ENCODE measurements at regions not wholly inside any gene's neighbourhood (a gene's known extent, or its start where the extent isn't known, plus 50 kb on each side); places are given as distances from the start of the nearest gene placed in this dataset.

DNA sequence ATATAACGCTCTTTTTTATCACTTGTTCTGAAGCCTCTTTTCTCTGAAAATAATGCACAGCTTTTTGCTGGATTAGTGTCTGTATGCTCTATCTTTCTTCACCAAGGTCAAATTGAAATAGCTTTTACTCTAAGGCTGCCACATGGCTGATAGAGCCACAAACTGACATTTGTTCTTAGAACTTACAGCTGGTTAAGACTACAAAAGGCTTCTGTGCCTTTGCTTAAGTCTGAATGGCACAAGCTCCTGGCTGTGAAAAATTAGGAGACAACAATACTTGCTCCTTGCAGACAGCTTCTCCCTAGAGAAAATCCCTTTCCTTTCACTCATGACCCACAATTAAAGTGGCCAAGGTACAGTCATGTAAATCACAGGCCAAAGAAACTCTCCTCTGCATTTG lies 515.3 kb downstream of the DSC3 start:
- Histone ChIP-seq H3K27me3 (ENCODE audit: insufficient read depth, poor library complexity, severe bottlenecking) (no peaks in the 10 kb centered on the region), H3K27ac (replicated peaks) (no peak overlapping the region), H3K4me3 (replicated peaks; ENCODE audit: insufficient read depth, low read length) (no peak overlapping the region)
- DNase-seq (ENCODE audit: low read depth in 1 of 2, low spot score in 1 of 2): no peak
- no peak for TF ChIP-seq SPI1 (IDR thresholded peaks at IDR 0.05; ENCODE audit: borderline replicate concordance, low read depth)
- TF ChIP-seq, protein P1, sequence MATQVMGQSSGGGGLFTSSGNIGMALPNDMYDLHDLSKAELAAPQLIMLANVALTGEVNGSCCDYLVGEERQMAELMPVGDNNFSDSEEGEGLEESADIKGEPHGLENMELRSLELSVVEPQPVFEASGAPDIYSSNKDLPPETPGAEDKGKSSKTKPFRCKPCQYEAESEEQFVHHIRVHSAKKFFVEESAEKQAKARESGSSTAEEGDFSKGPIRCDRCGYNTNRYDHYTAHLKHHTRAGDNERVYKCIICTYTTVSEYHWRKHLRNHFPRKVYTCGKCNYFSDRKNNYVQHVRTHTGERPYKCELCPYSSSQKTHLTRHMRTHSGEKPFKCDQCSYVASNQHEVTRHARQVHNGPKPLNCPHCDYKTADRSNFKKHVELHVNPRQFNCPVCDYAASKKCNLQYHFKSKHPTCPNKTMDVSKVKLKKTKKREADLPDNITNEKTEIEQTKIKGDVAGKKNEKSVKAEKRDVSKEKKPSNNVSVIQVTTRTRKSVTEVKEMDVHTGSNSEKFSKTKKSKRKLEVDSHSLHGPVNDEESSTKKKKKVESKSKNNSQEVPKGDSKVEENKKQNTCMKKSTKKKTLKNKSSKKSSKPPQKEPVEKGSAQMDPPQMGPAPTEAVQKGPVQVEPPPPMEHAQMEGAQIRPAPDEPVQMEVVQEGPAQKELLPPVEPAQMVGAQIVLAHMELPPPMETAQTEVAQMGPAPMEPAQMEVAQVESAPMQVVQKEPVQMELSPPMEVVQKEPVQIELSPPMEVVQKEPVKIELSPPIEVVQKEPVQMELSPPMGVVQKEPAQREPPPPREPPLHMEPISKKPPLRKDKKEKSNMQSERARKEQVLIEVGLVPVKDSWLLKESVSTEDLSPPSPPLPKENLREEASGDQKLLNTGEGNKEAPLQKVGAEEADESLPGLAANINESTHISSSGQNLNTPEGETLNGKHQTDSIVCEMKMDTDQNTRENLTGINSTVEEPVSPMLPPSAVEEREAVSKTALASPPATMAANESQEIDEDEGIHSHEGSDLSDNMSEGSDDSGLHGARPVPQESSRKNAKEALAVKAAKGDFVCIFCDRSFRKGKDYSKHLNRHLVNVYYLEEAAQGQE (IDR thresholded peaks at IDR 0.05; ENCODE audit: insufficient replicate concordance, low read depth): no peak
- TF ChIP-seq, protein P2, sequence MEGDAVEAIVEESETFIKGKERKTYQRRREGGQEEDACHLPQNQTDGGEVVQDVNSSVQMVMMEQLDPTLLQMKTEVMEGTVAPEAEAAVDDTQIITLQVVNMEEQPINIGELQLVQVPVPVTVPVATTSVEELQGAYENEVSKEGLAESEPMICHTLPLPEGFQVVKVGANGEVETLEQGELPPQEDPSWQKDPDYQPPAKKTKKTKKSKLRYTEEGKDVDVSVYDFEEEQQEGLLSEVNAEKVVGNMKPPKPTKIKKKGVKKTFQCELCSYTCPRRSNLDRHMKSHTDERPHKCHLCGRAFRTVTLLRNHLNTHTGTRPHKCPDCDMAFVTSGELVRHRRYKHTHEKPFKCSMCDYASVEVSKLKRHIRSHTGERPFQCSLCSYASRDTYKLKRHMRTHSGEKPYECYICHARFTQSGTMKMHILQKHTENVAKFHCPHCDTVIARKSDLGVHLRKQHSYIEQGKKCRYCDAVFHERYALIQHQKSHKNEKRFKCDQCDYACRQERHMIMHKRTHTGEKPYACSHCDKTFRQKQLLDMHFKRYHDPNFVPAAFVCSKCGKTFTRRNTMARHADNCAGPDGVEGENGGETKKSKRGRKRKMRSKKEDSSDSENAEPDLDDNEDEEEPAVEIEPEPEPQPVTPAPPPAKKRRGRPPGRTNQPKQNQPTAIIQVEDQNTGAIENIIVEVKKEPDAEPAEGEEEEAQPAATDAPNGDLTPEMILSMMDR (IDR thresholded peaks at IDR 0.05; ENCODE audit: insufficient read depth, low read length): no peak
- TF ChIP-seq GABPA (IDR thresholded peaks at IDR 0.05; ENCODE audit: low read depth): no peak
- TF ChIP-seq POLR2AphosphoS5 (IDR thresholded peaks at IDR 0.05; ENCODE audit: low read depth): no peak

DNA sequence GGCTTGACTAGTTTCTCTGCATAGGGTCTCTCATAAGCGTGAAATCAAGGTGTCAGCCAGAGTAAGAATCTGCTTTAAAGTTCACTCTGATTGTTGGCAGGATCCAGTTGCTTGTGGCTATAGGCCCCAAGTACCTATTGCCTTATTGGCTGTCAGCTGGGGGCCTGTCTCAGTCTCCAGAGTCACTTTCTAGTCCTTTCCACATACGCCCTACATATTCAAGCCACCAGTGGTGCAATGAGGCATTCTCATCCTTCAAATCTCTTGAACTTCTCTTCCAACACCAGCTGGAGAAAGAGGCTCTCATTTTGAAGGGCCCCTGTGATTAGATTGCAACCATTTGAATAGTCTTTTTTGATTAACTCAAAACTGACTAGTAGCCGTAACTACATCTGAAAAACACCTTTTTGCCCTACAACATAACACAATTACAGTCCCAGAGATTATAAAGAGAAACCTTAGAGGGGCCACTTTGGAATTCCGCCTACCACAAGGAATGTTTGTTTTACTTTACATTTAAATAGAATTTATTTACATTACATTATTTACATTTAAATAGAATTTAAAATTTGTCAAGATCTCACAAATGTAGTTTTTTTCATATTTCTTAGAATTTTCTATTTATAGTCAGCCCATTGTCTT lies 520.1 kb downstream of the DSC3 start:
- TF ChIP-seq, protein P2 (IDR thresholded peaks at IDR 0.05; ENCODE audit: insufficient read depth, low read length): no peak
- no peak for TF ChIP-seq POLR2AphosphoS5 (IDR thresholded peaks at IDR 0.05; ENCODE audit: low read depth)
- TF ChIP-seq SPI1 (IDR thresholded peaks at IDR 0.05; ENCODE audit: borderline replicate concordance, low read depth): no peak
- TF ChIP-seq GABPA (IDR thresholded peaks at IDR 0.05; ENCODE audit: low read depth): no peak
- TF ChIP-seq, protein P1 (IDR thresholded peaks at IDR 0.05; ENCODE audit: insufficient replicate concordance, low read depth): no peak
- Histone ChIP-seq H3K27me3 (ENCODE audit: insufficient read depth, poor library complexity, severe bottlenecking) (no peaks in the 10 kb centered on the region), H3K4me3 (replicated peaks; ENCODE audit: insufficient read depth, low read length) (no peak overlapping the region), H3K27ac (replicated peaks) (no peak overlapping the region)
- DNase-seq (ENCODE audit: low read depth in 1 of 2, low spot score in 1 of 2): no peak

DNA sequence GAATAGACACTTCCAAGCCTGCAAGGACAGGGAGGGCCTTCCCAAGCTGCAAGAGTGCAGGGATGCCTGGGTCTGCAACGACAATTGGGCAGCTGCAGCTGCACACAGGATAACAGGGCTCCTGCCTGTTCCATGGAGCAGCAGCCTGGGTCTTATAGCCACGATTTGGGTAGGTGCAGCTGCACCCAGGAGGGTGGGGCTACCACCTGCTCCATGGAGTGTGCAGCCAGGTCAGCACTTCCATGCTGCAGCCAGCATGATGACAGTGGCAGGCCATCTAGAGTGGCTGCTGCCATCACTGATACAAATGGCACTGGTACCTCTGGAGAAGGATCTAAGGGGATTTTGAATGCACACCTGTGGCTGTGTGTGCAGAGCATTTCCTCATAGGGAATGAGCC lies 528.5 kb downstream of the DSC3 start:
- Histone ChIP-seq H3K27me3 (ENCODE audit: insufficient read depth, poor library complexity, severe bottlenecking) (no peaks in the 10 kb centered on the region), H3K27ac (replicated peaks) (no peak overlapping the region), H3K4me3 (replicated peaks; ENCODE audit: insufficient read depth, low read length) (no peak overlapping the region)
- TF ChIP-seq POLR2AphosphoS5 (IDR thresholded peaks at IDR 0.05; ENCODE audit: low read depth): no peak
- TF ChIP-seq, protein P1 (IDR thresholded peaks at IDR 0.05; ENCODE audit: insufficient replicate concordance, low read depth): no peak
- TF ChIP-seq GABPA (IDR thresholded peaks at IDR 0.05; ENCODE audit: low read depth): no peak
- TF ChIP-seq SPI1 (IDR thresholded peaks at IDR 0.05; ENCODE audit: borderline replicate concordance, low read depth): no peak
- TF ChIP-seq, protein P2 (IDR thresholded peaks at IDR 0.05; ENCODE audit: insufficient read depth, low read length): no peak
- DNase-seq (ENCODE audit: low read depth in 1 of 2, low spot score in 1 of 2): no peak
